Mesothelial cell of epicardium (in vitro differentiated cells): ENCODE measurements at regions not wholly inside any gene's neighbourhood (a gene's known extent, or its start where the extent isn't known, plus 50 kb on each side); places are given as distances from the start of the nearest gene placed in this dataset.

Experiments
- DNase-seq, 2 experiments: peaks; one replicate each; pipeline ENCODE4 v3.0.0; 2021; ENCODE audit warnings: low spot score in 2 of 2; ENCODE audit not compliant: unreplicated experiment in 2 of 2
- H3K27ac Mint-ChIP-seq: 2 replicates; pipeline ENCODE4 v1.8.0; 2021; ENCODE audit warnings: mixed read lengths
- H3K27me3 Mint-ChIP-seq: 2 replicates; pipeline ENCODE4 v1.8.0; 2021; ENCODE audit warnings: low read depth, mixed read lengths
- H3K36me3 Mint-ChIP-seq: 2 replicates; pipeline ENCODE4 v1.8.0; 2021; ENCODE audit warnings: mixed read lengths
- H3K4me1 Mint-ChIP-seq: 2 replicates; pipeline ENCODE4 v1.8.0; 2021; ENCODE audit warnings: mixed read lengths
- H3K4me3 Mint-ChIP-seq: 2 replicates; pipeline ENCODE4 v1.8.0; 2021; ENCODE audit warnings: mild to moderate bottlenecking, moderate library complexity, mixed read lengths
- H3K9me3 Mint-ChIP-seq: 2 replicates; pipeline ENCODE4 v1.8.0; 2021; ENCODE audit warnings: mixed read lengths
- CTCF ChIP-seq: fragments of 200-600 bp; sonication (generic); IDR thresholded peaks from one replicate; pipeline ENCODE4 v1.5.0; 2021; ENCODE audit warnings: antibody characterized with exemption; ENCODE audit not compliant: unreplicated experiment

GRCh38 chr1:228938537-228938901 is 203.2 kb downstream of the RHOU start:
- DNase-seq = no peak
- Mint-ChIP-seq H3K27ac (no peak overlapping the region), H3K9me3 (no peaks in the 10 kb centered on the region), H3K4me1 (peaks cover 22% of the 10 kb centered on the region), H3K4me3 (no peak overlapping the region), H3K36me3 (no peaks in the 10 kb centered on the region), H3K27me3 (no peaks in the 10 kb centered on the region)
- TF ChIP-seq CTCF = no peak

- no peaks in the 10 kb centered on the region for H3K27me3 Mint-ChIP-seq
- H3K36me3 Mint-ChIP-seq = no peaks in the 10 kb centered on the region
- no peak overlapping the region for H3K27ac Mint-ChIP-seq
- peaks cover 22% of the 10 kb centered on the region for H3K4me1 Mint-ChIP-seq
- no peaks in the 10 kb centered on the region for H3K9me3 Mint-ChIP-seq
- no peak for TF ChIP-seq CTCF
- DNase-seq = no peak
- H3K4me3 Mint-ChIP-seq = no peak overlapping the region
Measured at GRCh38 chr1:228939001-228939691, 203.9 kb downstream of the RHOU start.

- H3K4me1 Mint-ChIP-seq = peaks cover 29% of the 10 kb centered on the region
- H3K27ac Mint-ChIP-seq = no peak overlapping the region
- DNase-seq = no peak
- no peaks in the 10 kb centered on the region for H3K9me3 Mint-ChIP-seq
- H3K27me3 Mint-ChIP-seq = no peaks in the 10 kb centered on the region
- no peaks in the 10 kb centered on the region for H3K36me3 Mint-ChIP-seq
- no peak overlapping the region for H3K4me3 Mint-ChIP-seq
- TF ChIP-seq CTCF = no peak
Measured at GRCh38 chr1:228939881-228940392, 204.7 kb downstream of the RHOU start.

GRCh38 chr1:228940526-228940925 is 205.2 kb downstream of the RHOU start:
- TF ChIP-seq CTCF = no peak
- Mint-ChIP-seq H3K4me1 (peaks cover 32% of the 10 kb centered on the region), H3K27ac (no peak overlapping the region), H3K27me3 (no peaks in the 10 kb centered on the region), H3K9me3 (no peaks in the 10 kb centered on the region), H3K36me3 (no peaks in the 10 kb centered on the region), H3K4me3 (no peak overlapping the region)
- DNase-seq = no peak

- no peak for DNase-seq
- Mint-ChIP-seq H3K9me3 (no peaks in the 10 kb centered on the region), H3K27ac (no peak overlapping the region), H3K4me1 (peaks cover 28% of the 10 kb centered on the region), H3K4me3 (no peak overlapping the region), H3K27me3 (no peaks in the 10 kb centered on the region), H3K36me3 (no peaks in the 10 kb centered on the region)
- no peak for TF ChIP-seq CTCF
Measured at GRCh38 chr1:228940926-228941325, 205.6 kb downstream of the RHOU start.
